ENCODE measurements at regions not wholly inside any gene's neighbourhood (a gene's known extent, or its start where the extent isn't known, plus 50 kb on each side); places are given as distances from the start of the nearest gene placed in this dataset.

GRCh38 chr11:116647305-116648080, 125.3 kb downstream of the BUD13 start:
- TF ChIP-seq, protein P1, sequence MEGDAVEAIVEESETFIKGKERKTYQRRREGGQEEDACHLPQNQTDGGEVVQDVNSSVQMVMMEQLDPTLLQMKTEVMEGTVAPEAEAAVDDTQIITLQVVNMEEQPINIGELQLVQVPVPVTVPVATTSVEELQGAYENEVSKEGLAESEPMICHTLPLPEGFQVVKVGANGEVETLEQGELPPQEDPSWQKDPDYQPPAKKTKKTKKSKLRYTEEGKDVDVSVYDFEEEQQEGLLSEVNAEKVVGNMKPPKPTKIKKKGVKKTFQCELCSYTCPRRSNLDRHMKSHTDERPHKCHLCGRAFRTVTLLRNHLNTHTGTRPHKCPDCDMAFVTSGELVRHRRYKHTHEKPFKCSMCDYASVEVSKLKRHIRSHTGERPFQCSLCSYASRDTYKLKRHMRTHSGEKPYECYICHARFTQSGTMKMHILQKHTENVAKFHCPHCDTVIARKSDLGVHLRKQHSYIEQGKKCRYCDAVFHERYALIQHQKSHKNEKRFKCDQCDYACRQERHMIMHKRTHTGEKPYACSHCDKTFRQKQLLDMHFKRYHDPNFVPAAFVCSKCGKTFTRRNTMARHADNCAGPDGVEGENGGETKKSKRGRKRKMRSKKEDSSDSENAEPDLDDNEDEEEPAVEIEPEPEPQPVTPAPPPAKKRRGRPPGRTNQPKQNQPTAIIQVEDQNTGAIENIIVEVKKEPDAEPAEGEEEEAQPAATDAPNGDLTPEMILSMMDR (IDR thresholded peaks at IDR 0.05; ENCODE audit: insufficient read depth in 1 of 2, low read depth in 1 of 2, low read length in 1 of 2, severe bottlenecking in 1 of 2, unreplicated experiment in 1 of 2): no peak
- Mint-ChIP-seq H3K4me3 (ENCODE audit: unreplicated experiment) (no peak overlapping the region), H3K36me3 (ENCODE audit: insufficient read depth, unreplicated experiment) (no peaks in the 10 kb centered on the region), H3K9me3 (ENCODE audit: unreplicated experiment) (no peaks in the 10 kb centered on the region), H3K4me1 (ENCODE audit: low read depth, unreplicated experiment) (no peaks in the 10 kb centered on the region), H3K27ac (ENCODE audit: unreplicated experiment) (no peak overlapping the region), H3K27me3 (ENCODE audit: insufficient read depth, unreplicated experiment) (peaks cover 14% of the 10 kb centered on the region)
- no peak overlapping the region for H3K4me3 ChIP-seq (ENCODE audit: low read depth, low read length)
- H3K4me1 ChIP-seq: no peaks in the 10 kb centered on the region
- ChIA-PET POLR2A (no interaction called here), CTCF (no interaction called here)
- no peaks in the 10 kb centered on the region for H3K36me3 ChIP-seq (ENCODE audit: control insufficient read depth, insufficient read depth, low read length)
- no TSS peak for BruUV-seq (replicated peaks)
- intact Hi-C loops (cut with micrococcal nuclease; ENCODE audit: unreplicated experiment): no loop called here
- H3K27me3 ChIP-seq (replicated peaks; ENCODE audit: control insufficient read depth, insufficient read depth, low read length): no peaks in the 10 kb centered on the region
- H3K9me3 ChIP-seq: no peaks in the 10 kb centered on the region
- DNase-seq: no peak

DNA sequence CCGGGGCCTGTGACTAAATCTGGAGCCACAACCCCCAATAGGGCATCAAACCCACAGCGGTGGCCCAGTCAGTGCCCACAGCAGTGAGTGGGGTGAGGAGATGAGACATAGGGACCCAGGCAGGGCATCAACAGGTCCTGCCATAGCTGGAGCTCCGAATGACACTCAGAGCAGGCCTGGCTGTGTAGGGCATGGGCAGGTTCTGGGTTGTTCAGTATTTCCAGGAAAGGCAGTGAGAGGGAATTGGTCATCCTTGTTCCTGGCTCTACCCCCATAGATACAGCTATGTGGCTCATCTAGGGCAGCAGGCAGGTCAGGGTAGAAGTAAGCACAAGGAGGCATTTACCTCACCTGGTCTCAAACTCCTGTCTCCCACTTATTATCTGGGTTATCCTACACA, 126.6 kb downstream of the BUD13 start:
- Histone ChIP-seq H3K27me3 (replicated peaks; ENCODE audit: control insufficient read depth, insufficient read depth, low read length) (no peaks in the 10 kb centered on the region), H3K36me3 (ENCODE audit: control insufficient read depth, insufficient read depth, low read length) (no peaks in the 10 kb centered on the region), H3K9me3 (no peaks in the 10 kb centered on the region), H3K4me1 (no peaks in the 10 kb centered on the region), H3K4me3 (ENCODE audit: low read depth, low read length) (no peak overlapping the region)
- ChIA-PET CTCF (interaction anchor here (1.3 kb wide), 1 partner anchor 45 kb away, joined by 8 read pairs; no protein-coding TSS in a partner anchor), POLR2A (no interaction called here)
- Mint-ChIP-seq H3K4me3 (ENCODE audit: unreplicated experiment) (no peak overlapping the region), H3K9me3 (ENCODE audit: unreplicated experiment) (no peaks in the 10 kb centered on the region), H3K36me3 (ENCODE audit: insufficient read depth, unreplicated experiment) (no peaks in the 10 kb centered on the region), H3K27me3 (ENCODE audit: insufficient read depth, unreplicated experiment) (peaks cover 10% of the 10 kb centered on the region), H3K27ac (ENCODE audit: unreplicated experiment) (no peak overlapping the region), H3K4me1 (ENCODE audit: low read depth, unreplicated experiment) (no peaks in the 10 kb centered on the region)
- DNase-seq: no peak
- BruUV-seq (replicated peaks): no TSS peak
- TF ChIP-seq, protein P1 (IDR thresholded peaks at IDR 0.05; ENCODE audit: insufficient read depth in 1 of 2, low read depth in 1 of 2, low read length in 1 of 2, severe bottlenecking in 1 of 2, unreplicated experiment in 1 of 2): no peak
- intact Hi-C loops (cut with micrococcal nuclease; ENCODE audit: unreplicated experiment): no loop called here

- H3K36me3 Mint-ChIP-seq (ENCODE audit: insufficient read depth, unreplicated experiment): no peaks in the 10 kb centered on the region
- DNase-seq: peak; percentile 61 to 65
- Histone ChIP-seq H3K4me3 (ENCODE audit: low read depth, low read length) (no peak overlapping the region), H3K36me3 (ENCODE audit: control insufficient read depth, insufficient read depth, low read length) (no peaks in the 10 kb centered on the region), H3K9me3 (no peaks in the 10 kb centered on the region), H3K27me3 (replicated peaks; ENCODE audit: control insufficient read depth, insufficient read depth, low read length) (no peaks in the 10 kb centered on the region), H3K4me1 (no peaks in the 10 kb centered on the region)
- TF ChIP-seq, protein P1 (IDR thresholded peaks at IDR 0.05; ENCODE audit: insufficient read depth in 1 of 2, low read depth in 1 of 2, low read length in 1 of 2, severe bottlenecking in 1 of 2, unreplicated experiment in 1 of 2): peak; percentile 30 to 54
- ChIA-PET POLR2A (no interaction called here), CTCF (interaction anchor here (1.3 kb wide), 1 partner anchor 47 kb away, joined by 8 read pairs; no protein-coding TSS in a partner anchor)
- no peak overlapping the region for H3K4me3 Mint-ChIP-seq (ENCODE audit: unreplicated experiment)
- no peaks in the 10 kb centered on the region for H3K4me1 Mint-ChIP-seq (ENCODE audit: low read depth, unreplicated experiment)
- no peak overlapping the region for H3K27ac Mint-ChIP-seq (ENCODE audit: unreplicated experiment)
- H3K9me3 Mint-ChIP-seq (ENCODE audit: unreplicated experiment): no peaks in the 10 kb centered on the region
- intact Hi-C loops (cut with micrococcal nuclease; ENCODE audit: unreplicated experiment): loop anchor here (1.0 to 5.0 kb wide), 2 partner anchors 46 to 368 kb away; no protein-coding TSS in a partner anchor
- no TSS peak for BruUV-seq (replicated peaks)
- peaks cover 10% of the 10 kb centered on the region for H3K27me3 Mint-ChIP-seq (ENCODE audit: insufficient read depth, unreplicated experiment)
Observed at GRCh38 chr11:116644941-116645305, 127.9 kb downstream of the BUD13 start.

Data from Caco-2 (cell line).